Kidney capillary endothelial cell (primary cell): ENCODE measurements at regions not wholly inside any gene's neighbourhood (a gene's known extent, or its start where the extent isn't known, plus 50 kb on each side); places are given as distances from the start of the nearest gene placed in this dataset.
"Not testable (repeated sequence)": the region's sequence is repeated elsewhere in the genome, so short reads cannot be mapped to it uniquely, and the experiment has no call there.

Experiments
- DNase-seq: peaks from one replicate; pipeline ENCODE4 v3.0.0-alpha.2; 2018; ENCODE audit warnings: low spot score

- peak; percentile 51 for DNase-seq
Observed at GRCh38 chr11:127843483-127844396, 743.6 kb downstream of the ETS1 start.

- no peak for DNase-seq
Observed at GRCh38 chr11:127825183-127825582, 762.2 kb downstream of the ETS1 start.

GRCh38 chr11:127818625-127819024, 768.7 kb downstream of the ETS1 start:
- no peak for DNase-seq

GRCh38 chr11:127816962-127817361, 770.4 kb downstream of the ETS1 start:
- no peak for DNase-seq

- DNase-seq, result no peak
Observed at GRCh38 chr11:127815331-127815730, 772.0 kb downstream of the ETS1 start.

- no peak for DNase-seq
Observed at GRCh38 chr11:127806501-127806900, 780.9 kb downstream of the ETS1 start.

GRCh38 chr11:127805771-127806170, 781.6 kb downstream of the ETS1 start:
- no peak for DNase-seq

GRCh38 chr11:127804747-127805400, 782.5 kb downstream of the ETS1 start:
- no peak for DNase-seq

GRCh38 chr11:127803755-127804154, 783.6 kb downstream of the ETS1 start:
- no peak for DNase-seq

- no peak for DNase-seq
Observed at GRCh38 chr11:127800989-127801688, 786.2 kb downstream of the ETS1 start.

- DNase-seq, result no peak
Observed at GRCh38 chr11:127795326-127795725, 792.0 kb downstream of the ETS1 start.

- no peak for DNase-seq
Observed at GRCh38 chr11:127791844-127792243, 791.3 kb upstream of the KIRREL3 start.

GRCh38 chr11:127790592-127790991, 790.0 kb upstream of the KIRREL3 start:
- DNase-seq, result no peak

GRCh38 chr11:127789927-127790326, 789.4 kb upstream of the KIRREL3 start:
- DNase-seq, result peak; percentile 10

- DNase-seq, result not testable (repeated sequence)
Observed at GRCh38 chr11:127772938-127773337, 772.4 kb upstream of the KIRREL3 start.

- not testable (repeated sequence) for DNase-seq
Observed at GRCh38 chr11:127768931-127769330, 768.4 kb upstream of the KIRREL3 start.

GRCh38 chr11:127766734-127767133, 766.2 kb upstream of the KIRREL3 start:
- DNase-seq, result no peak

GRCh38 chr11:127738771-127739286, 738.3 kb upstream of the KIRREL3 start:
- no peak for DNase-seq

GRCh38 chr11:127737499-127737898, 736.9 kb upstream of the KIRREL3 start:
- DNase-seq, result no peak

GRCh38 chr11:127733552-127733951, 733.0 kb upstream of the KIRREL3 start:
- DNase-seq, result peak; percentile 87

- DNase-seq, result no peak
Observed at GRCh38 chr11:127726367-127726766, 725.8 kb upstream of the KIRREL3 start.

GRCh38 chr11:127723714-127724113, 723.1 kb upstream of the KIRREL3 start:
- DNase-seq, result no peak
